H1 (cell line): ENCODE measurements at regions not wholly inside any gene's neighbourhood (a gene's known extent, or its start where the extent isn't known, plus 50 kb on each side); places are given as distances from the start of the nearest gene placed in this dataset.

Experiments used
- CTCF ChIA-PET: fragments of 300-600 bp; sonication (Branson Sonifier 250); formaldehyde crosslinking; loops from one replicate; lab custom pipeline; 2021; ENCODE audit not compliant: partially characterized antibody; lab: Charles Lee
- POLR2A ChIA-PET: fragments of 300-600 bp; sonication (Branson Sonifier 250); formaldehyde crosslinking; loops from one replicate; lab custom pipeline; 2021; ENCODE audit warnings: inconsistent platforms; ENCODE audit not compliant: partially characterized antibody; lab: Charles Lee
- DNase-seq, 2 experiments: peaks; one replicate each; pipeline versions ENCODE4 v3.0.0 to v3.0.0-alpha.2; 2010 to 2022; ENCODE audit warnings: low spot score in 2 of 2, low read depth in 1 of 2, mixed read lengths in 1 of 2
- FAIRE-seq: peaks from 2 replicates; lab custom pipeline; 2011; peaks lifted over from hg19 to GRCh38; lab: Jason Lieb, UNC
- H2AFZ ChIP-seq: 2 replicates; pipeline ENCODE4 v1.8.1; 2012; ENCODE audit warnings: low read length, inconsistent platforms
- H2AK5ac ChIP-seq: 2 replicates; pipeline ENCODE4 v1.6.1; 2013; ENCODE audit warnings: low read depth, low read length
- H2BK120ac ChIP-seq: replicated peaks from 2 replicates; pipeline ENCODE3; 2013; ENCODE audit warnings: low read depth, low read length, inconsistent platforms
- H2BK12ac ChIP-seq: 2 replicates; pipeline ENCODE4 v1.6.1; 2013; ENCODE audit warnings: low read depth, low read length
- H2BK15ac ChIP-seq: 2 replicates; pipeline ENCODE4 v1.6.1; 2013; ENCODE audit warnings: low read length
- H2BK20ac ChIP-seq: 2 replicates; pipeline ENCODE4 v1.6.1; 2013; ENCODE audit warnings: low read length
- H2BK5ac ChIP-seq: 2 replicates; pipeline ENCODE4 v1.6.1; 2013; ENCODE audit warnings: low read depth, low read length
- H3K14ac ChIP-seq: 2 replicates; pipeline ENCODE4 v1.6.1; 2013; ENCODE audit warnings: inconsistent platforms; ENCODE audit not compliant: insufficient read length
- H3K18ac ChIP-seq: 2 replicates; pipeline ENCODE4 v1.6.1; 2013; ENCODE audit warnings: low read length; ENCODE audit errors: extremely low read depth
- H3K23ac ChIP-seq: 2 replicates; pipeline ENCODE4 v1.6.1; 2013; ENCODE audit warnings: inconsistent platforms; ENCODE audit not compliant: insufficient read length
- H3K23me2 ChIP-seq: 2 replicates; pipeline ENCODE4 v1.6.1; 2013; ENCODE audit warnings: low read depth, low read length
- H3K27ac ChIP-seq: 2 replicates; pipeline ENCODE4 v1.6.1; 2011; ENCODE audit warnings: low read depth, low read length, inconsistent platforms
- H3K27me3 ChIP-seq, 4 experiments: replicated peaks in 1 of 4; 1 replicate in 1 of 4; 2 replicates in 3 of 4; pipeline versions ENCODE4 v1.6.1 to v1.8.1; 2011 to 2013; ENCODE audit warnings: low read length in 3 of 4, mild to moderate bottlenecking in 3 of 4, inconsistent platforms in 2 of 4, mixed read lengths in 2 of 4, moderate library complexity in 1 of 4; ENCODE audit not compliant: control insufficient read depth in 3 of 4, insufficient read depth in 3 of 4; ENCODE audit errors: extremely low read depth in 1 of 4
- H3K36me3 ChIP-seq, 4 experiments: 2 replicates each; pipeline versions ENCODE4 v1.6.1 to v1.8.1; 2011 to 2013; ENCODE audit warnings: mild to moderate bottlenecking in 4 of 4, low read length in 3 of 4, moderate library complexity in 2 of 4, control low read depth in 1 of 4, inconsistent platforms in 1 of 4; ENCODE audit not compliant: insufficient read depth in 4 of 4, control insufficient read depth in 2 of 4
- H3K4ac ChIP-seq: replicated peaks from 2 replicates; pipeline ENCODE3; 2013; ENCODE audit warnings: low read length, low read depth, mixed read lengths, inconsistent platforms; ENCODE audit not compliant: insufficient read length
- H3K4me1 ChIP-seq, 4 experiments: replicated peaks in 1 of 4; 1 replicate in 1 of 4; 2 replicates in 3 of 4; pipeline versions ENCODE4 v1.6.1 to v1.8.1; 2011 to 2013; ENCODE audit warnings: low read length in 3 of 4, inconsistent platforms in 2 of 4, mixed read lengths in 1 of 4; ENCODE audit not compliant: insufficient read depth in 4 of 4, control insufficient read depth in 3 of 4
- H3K4me2 ChIP-seq, 2 experiments: 2 replicates each; pipeline versions ENCODE4 v1.6.1 to v1.8.1; 2011 to 2013; ENCODE audit warnings: low read depth in 2 of 2, low read length in 2 of 2, control low read depth in 1 of 2, inconsistent platforms in 1 of 2, mild to moderate bottlenecking in 1 of 2; ENCODE audit not compliant: insufficient read depth in 1 of 2
- H3K4me3 ChIP-seq, 4 experiments: fragments of 200-600, 300-600 bp in 1 of 4; sonication (generic), shearing (Covaris generic), sonication (Bioruptor Twin) in 1 of 4; 2 replicates each; pipeline versions ENCODE4 v1.5.1 to v1.8.1; 2011 to 2016; ENCODE audit warnings: low read length in 4 of 4, low read depth in 3 of 4, control low read depth in 2 of 4, inconsistent platforms in 2 of 4, mild to moderate bottlenecking in 2 of 4, mixed read lengths in 1 of 4, moderate library complexity in 1 of 4; ENCODE audit not compliant: insufficient read depth in 2 of 4; ENCODE audit errors: extremely low read depth in 1 of 4
- H3K56ac ChIP-seq: replicated peaks from 2 replicates; pipeline ENCODE3; 2013; ENCODE audit warnings: low read depth, mild to moderate bottlenecking, mixed read lengths, low read length, inconsistent platforms; ENCODE audit not compliant: insufficient read length
- H3K79me1 ChIP-seq: 2 replicates; pipeline ENCODE4 v1.6.1; 2013; ENCODE audit warnings: low read depth, low read length, control low read depth
- H3K79me2 ChIP-seq, 2 experiments: 2 replicates each; pipeline versions ENCODE4 v1.6.1 to v1.8.1; 2012 to 2013; ENCODE audit warnings: low read length in 2 of 2, mild to moderate bottlenecking in 2 of 2, inconsistent platforms in 1 of 2; ENCODE audit not compliant: insufficient read depth in 2 of 2, control insufficient read depth in 1 of 2
- H3K9ac ChIP-seq, 4 experiments: replicated peaks in 1 of 4; 1 replicate in 1 of 4; 2 replicates in 3 of 4; pipeline versions ENCODE4 v1.6.1 to v1.8.1; 2011 to 2013; ENCODE audit warnings: low read depth in 3 of 4, low read length in 3 of 4, control low read depth in 2 of 4, mild to moderate bottlenecking in 2 of 4, moderate library complexity in 2 of 4, inconsistent platforms in 1 of 4; ENCODE audit errors: extremely low read depth in 1 of 4
- H3K9me3 ChIP-seq, 2 experiments: 2 replicates each; pipeline versions ENCODE4 v1.6.1 to v1.8.1; 2012 to 2013; ENCODE audit warnings: mild to moderate bottlenecking in 2 of 2, moderate library complexity in 2 of 2, control low read depth in 1 of 2, inconsistent platforms in 1 of 2, low read depth in 1 of 2, low read length in 1 of 2, mixed read lengths in 1 of 2; ENCODE audit not compliant: insufficient read depth in 2 of 2
- H4K20me1 ChIP-seq, 2 experiments: replicated peaks in 1 of 2; 2 replicates each; pipeline versions ENCODE3 to v1.8.1; 2011 to 2013; ENCODE audit warnings: inconsistent platforms in 2 of 2, low read length in 2 of 2, mild to moderate bottlenecking in 1 of 2; ENCODE audit not compliant: insufficient read depth in 2 of 2, control insufficient read depth in 1 of 2
- H4K5ac ChIP-seq: 2 replicates; pipeline ENCODE4 v1.6.1; 2013; ENCODE audit warnings: low read length, low read depth, mixed read lengths, inconsistent platforms; ENCODE audit not compliant: insufficient read length
- H4K8ac ChIP-seq: 2 replicates; pipeline ENCODE4 v1.8.0; 2013; ENCODE audit warnings: mild to moderate bottlenecking, moderate library complexity, low read length, inconsistent platforms; ENCODE audit not compliant: insufficient read depth; ENCODE audit errors: extremely low read depth
- H4K91ac ChIP-seq: replicated peaks from 2 replicates; pipeline ENCODE3; 2013; ENCODE audit warnings: low read length, mixed read lengths, inconsistent platforms; ENCODE audit not compliant: insufficient read length
- ASH2L ChIP-seq: fragments of 200-600, 300-600 bp; sonication (generic); IDR thresholded peaks from one replicate; pipeline ENCODE4 v1.7.1; 2017; ENCODE audit warnings: low read length
- CBX8 ChIP-seq: fragments of 300-800, 300-1000 bp; sonication (generic); IDR thresholded peaks from 2 replicates; pipeline ENCODE4 v1.7.1; 2016; ENCODE audit warnings: low read depth, low read length, borderline replicate concordance
- CHD2 ChIP-seq: IDR thresholded peaks from 2 replicates; pipeline ENCODE4 v1.6.1; 2012; ENCODE audit warnings: low read length, improper control_type of control experiment
- HDAC2 ChIP-seq, 2 experiments: fragments of 300-600 bp in 1 of 2; sonication (generic) in 1 of 2; IDR thresholded peaks; 2 replicates each; pipeline ENCODE4 v1.6.1; 2011 to 2012; ENCODE audit warnings: low read depth in 2 of 2, low read length in 2 of 2, mild to moderate bottlenecking in 2 of 2, moderate library complexity in 2 of 2, borderline replicate concordance in 1 of 2, inconsistent platforms in 1 of 2
- HDAC6 ChIP-seq: IDR thresholded peaks from one replicate; pipeline ENCODE4 v1.7.1; 2012; ENCODE audit warnings: low read depth, mild to moderate bottlenecking, inconsistent platforms, low read length, moderate library complexity
- JUN ChIP-seq: IDR thresholded peaks from 2 replicates; pipeline ENCODE4 v1.6.1; 2011; ENCODE audit warnings: low read depth, mild to moderate bottlenecking, improper control_type of control experiment, low read length
- RAD21 ChIP-seq, 2 experiments: IDR thresholded peaks in 1 of 2; conservative IDR thresholded peaks in 1 of 2; 2 replicates each; pipeline ENCODE4 v1.6.1; 2011; ENCODE audit warnings: low read depth in 2 of 2, low read length in 2 of 2, improper control_type of control experiment in 1 of 2, inconsistent platforms in 1 of 2, mild to moderate bottlenecking in 1 of 2, moderate library complexity in 1 of 2
- RBBP5 ChIP-seq: IDR thresholded peaks from 2 replicates; pipeline ENCODE4 v1.7.1; 2012; ENCODE audit warnings: low read depth, mild to moderate bottlenecking, inconsistent platforms, low read length, moderate library complexity, borderline replicate concordance
- RXRA ChIP-seq: IDR thresholded peaks from 2 replicates; pipeline ENCODE4 v1.6.1; 2011; ENCODE audit warnings: low read depth, mild to moderate bottlenecking, low read length, moderate library complexity; ENCODE audit not compliant: insufficient read depth
- SIN3A ChIP-seq, 2 experiments: IDR thresholded peaks in 1 of 2; conservative IDR thresholded peaks in 1 of 2; 2 replicates each; pipeline ENCODE4 v1.6.1; 2011 to 2012; ENCODE audit warnings: low read length in 2 of 2, improper control_type of control experiment in 1 of 2, low read depth in 1 of 2, mild to moderate bottlenecking in 1 of 2
- SIRT6 ChIP-seq: IDR thresholded peaks from one replicate; pipeline ENCODE4 v1.7.1; 2012; ENCODE audit warnings: low read length, inconsistent platforms
- SIX5 ChIP-seq: IDR thresholded peaks from 2 replicates; pipeline ENCODE4 v1.6.1; 2011; ENCODE audit warnings: mild to moderate bottlenecking, low read depth, low read length
- SP4 ChIP-seq: IDR thresholded peaks from 2 replicates; pipeline ENCODE4 v1.6.1; 2012; ENCODE audit warnings: low read length, inconsistent platforms
- SUZ12 ChIP-seq: fragments of 200-600 bp; sonication (generic); IDR thresholded peaks from 2 replicates; pipeline ENCODE4 v1.6.1; 2012; ENCODE audit warnings: mild to moderate bottlenecking, inconsistent platforms, low read length, moderate library complexity, mixed read lengths
- TBP ChIP-seq: IDR thresholded peaks from 2 replicates; pipeline ENCODE4 v1.6.1; 2011; ENCODE audit warnings: low read depth, low read length, improper control_type of control experiment
- WGBS, 2 experiments: shearing (Covaris generic) in 1 of 2; methylation state at CpG; one replicate each; pipeline versions ENCODE4 v1.1.6 to v1.1.7; 2013 to 2015; ENCODE audit warnings: low lambda C conversion rate in 2 of 2, mixed read lengths in 2 of 2, inconsistent platforms in 1 of 2, low coverage in 1 of 2, missing lambda C conversion rate in 1 of 2; ENCODE audit not compliant: insufficient replicate concordance in 2 of 2, insufficient coverage in 1 of 2, insufficient read length in 1 of 2; ENCODE audit errors: extremely low coverage in 1 of 2, missing lambda C conversion rate in 1 of 2; 5-methylcytosine and 5-hydroxymethylcytosine counted together

GRCh38 chr4:84276752-84277151, 222.3 kb downstream of the NKX6-1 start:
- Histone ChIP-seq H2AFZ (no peak overlapping the region), H3K79me2 (no peaks in the 10 kb centered on the region), H2BK15ac (no peak overlapping the region), H3K23me2 (no peaks in the 10 kb centered on the region), H3K36me3 (no peaks in the 10 kb centered on the region), H2BK12ac (no peak overlapping the region), H3K4me3 (no peak overlapping the region), H3K4me1 (no peaks in the 10 kb centered on the region), H2BK5ac (no peak overlapping the region), H3K23ac (no peak overlapping the region), H4K8ac (no peak overlapping the region), H4K91ac (no peak overlapping the region), H4K5ac (no peak overlapping the region), H3K14ac (no peak overlapping the region), H3K56ac (no peak overlapping the region), H3K27me3 (no peaks in the 10 kb centered on the region), H2BK20ac (no peak overlapping the region), H3K4ac (no peak overlapping the region), H2AK5ac (no peak overlapping the region), H4K20me1 (no peaks in the 10 kb centered on the region), H3K4me2 (no peak overlapping the region), H3K27ac (no peak overlapping the region), H3K18ac (no peak overlapping the region), H3K79me1 (no peaks in the 10 kb centered on the region), H3K9me3 (no peaks in the 10 kb centered on the region), H3K9ac (no peak overlapping the region), H2BK120ac (no peak overlapping the region)
- WGBS, 2 experiments, result 90% methylated on average over 1 of the region's 1 CpG; no CpG with 5 or more reads in 1 of the 2 experiments
- ChIA-PET CTCF (interaction anchor here (1.0 kb wide), 2 partner anchors 10 to 111 kb away, joined by 3 read pairs; no protein-coding TSS in a partner anchor), POLR2A (no interaction called here)
- DNase-seq (no peak), FAIRE-seq (no peak)
- TF ChIP-seq SIN3A (conservative IDR thresholded peaks at IDR 0.05 in 1 of 2, IDR thresholded peaks at IDR 0.05 in 1 of 2; ENCODE audit: low read depth in 1 of 2, low read length in 2 of 2) (no peak), CBX8 (no peak), RAD21 (IDR thresholded peaks at IDR 0.05 in 1 of 2, conservative IDR thresholded peaks at IDR 0.05 in 1 of 2; ENCODE audit: low read depth in 2 of 2, low read length in 2 of 2) (no peak), RXRA (no peak), SIRT6 (no peak), SIX5 (no peak), SP4 (no peak), ASH2L (no peak), HDAC6 (no peak), RBBP5 (no peak), JUN (no peak), CHD2 (no peak), TBP (no peak), HDAC2 (IDR thresholded peaks at IDR 0.05; ENCODE audit: borderline replicate concordance in 1 of 2, low read depth in 2 of 2, low read length in 2 of 2) (no peak), SUZ12 (no peak)
